ENCODE measurements at regions not wholly inside any gene's neighbourhood (a gene's known extent, or its start where the extent isn't known, plus 50 kb on each side); places are given as distances from the start of the nearest gene placed in this dataset.

DNA sequence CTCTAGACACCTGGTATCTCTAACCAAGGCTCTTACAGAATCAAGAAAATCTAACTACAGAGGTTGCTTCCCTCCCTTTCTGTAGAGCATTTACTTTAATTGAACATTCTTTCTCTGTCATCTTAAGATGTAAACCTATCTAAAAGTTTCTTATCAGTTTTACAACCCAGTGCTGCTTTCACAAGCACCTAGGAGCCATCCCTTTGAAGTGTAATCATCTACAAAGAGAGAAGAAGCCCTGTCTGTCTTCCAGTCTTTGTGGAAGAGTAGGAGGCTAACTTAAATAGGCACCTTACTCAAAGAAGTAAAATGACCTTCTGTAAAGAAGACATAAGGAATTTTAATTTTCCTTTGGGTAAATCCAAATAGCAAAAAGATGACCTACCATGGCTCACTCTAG is 763.9 kb upstream of the LRFN5 start:
- TF ChIP-seq, protein P1, sequence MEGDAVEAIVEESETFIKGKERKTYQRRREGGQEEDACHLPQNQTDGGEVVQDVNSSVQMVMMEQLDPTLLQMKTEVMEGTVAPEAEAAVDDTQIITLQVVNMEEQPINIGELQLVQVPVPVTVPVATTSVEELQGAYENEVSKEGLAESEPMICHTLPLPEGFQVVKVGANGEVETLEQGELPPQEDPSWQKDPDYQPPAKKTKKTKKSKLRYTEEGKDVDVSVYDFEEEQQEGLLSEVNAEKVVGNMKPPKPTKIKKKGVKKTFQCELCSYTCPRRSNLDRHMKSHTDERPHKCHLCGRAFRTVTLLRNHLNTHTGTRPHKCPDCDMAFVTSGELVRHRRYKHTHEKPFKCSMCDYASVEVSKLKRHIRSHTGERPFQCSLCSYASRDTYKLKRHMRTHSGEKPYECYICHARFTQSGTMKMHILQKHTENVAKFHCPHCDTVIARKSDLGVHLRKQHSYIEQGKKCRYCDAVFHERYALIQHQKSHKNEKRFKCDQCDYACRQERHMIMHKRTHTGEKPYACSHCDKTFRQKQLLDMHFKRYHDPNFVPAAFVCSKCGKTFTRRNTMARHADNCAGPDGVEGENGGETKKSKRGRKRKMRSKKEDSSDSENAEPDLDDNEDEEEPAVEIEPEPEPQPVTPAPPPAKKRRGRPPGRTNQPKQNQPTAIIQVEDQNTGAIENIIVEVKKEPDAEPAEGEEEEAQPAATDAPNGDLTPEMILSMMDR (conservative IDR thresholded peaks at IDR 0.05 in 1 of 2, IDR thresholded peaks at IDR 0.05 in 1 of 2; ENCODE audit: low read depth in 1 of 2, low read length in 2 of 2) = no peak
- TF ChIP-seq EZH2 (IDR thresholded peaks at IDR 0.05; ENCODE audit: low read length, missing control alignments) = no peak

All from fibroblast of lung (primary cell).